ENCODE measurements at regions not wholly inside any gene's neighbourhood (a gene's known extent, or its start where the extent isn't known, plus 50 kb on each side); places are given as distances from the start of the nearest gene placed in this dataset.

- TF ChIP-seq EZH2 (IDR thresholded peaks at IDR 0.05; ENCODE audit: low read depth) (no peak), CTCF (conservative IDR thresholded peaks at IDR 0.05) (no peak)
Measured at GRCh38 chr2:180128861-180129260, 121.8 kb upstream of the CWC22 start.
